ENCODE measurements at regions not wholly inside any gene's neighbourhood (a gene's known extent, or its start where the extent isn't known, plus 50 kb on each side); places are given as distances from the start of the nearest gene placed in this dataset.

DNA sequence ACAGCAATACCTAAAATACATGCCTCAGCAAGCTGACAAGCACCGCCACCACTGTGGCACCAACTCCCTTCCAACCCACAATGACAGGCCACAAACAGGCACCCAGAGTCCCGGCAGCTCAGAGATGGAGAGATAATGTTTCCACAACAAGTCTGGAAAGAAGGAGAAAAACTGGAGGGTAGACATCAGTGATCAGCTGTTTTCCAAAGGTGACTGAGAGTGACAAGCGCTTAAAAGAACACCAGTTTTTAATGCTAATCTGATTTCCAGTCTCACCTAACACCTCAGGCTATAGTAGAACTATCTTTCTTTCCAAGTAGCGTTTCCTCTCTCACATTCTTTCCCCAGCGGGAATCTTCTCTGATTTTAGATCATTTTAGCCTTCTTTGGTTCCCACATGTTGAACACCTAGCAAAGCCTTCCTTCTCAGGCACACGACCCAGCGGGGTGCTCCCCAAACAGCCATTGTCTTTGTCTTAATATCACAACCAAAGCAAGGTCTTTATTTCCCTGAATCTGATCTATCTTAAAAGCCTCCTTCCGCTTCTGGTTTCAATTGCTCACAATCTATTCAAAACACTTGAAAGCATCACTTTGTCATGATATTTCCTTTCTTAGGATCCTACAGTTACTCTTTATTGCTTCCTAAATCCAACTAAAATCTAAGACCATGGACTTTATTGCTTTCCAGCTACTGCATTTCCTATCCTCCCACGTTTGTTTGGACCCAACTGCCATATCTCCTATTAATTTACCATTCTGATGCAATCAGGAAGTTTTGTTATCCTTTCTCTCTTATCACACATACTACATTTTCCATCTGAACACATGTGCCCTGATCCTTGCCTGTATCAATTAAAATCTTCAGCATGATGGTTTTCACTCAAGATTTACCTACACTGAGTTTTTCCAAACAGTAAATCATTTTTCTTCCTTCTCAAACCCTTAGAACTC lies 282.7 kb downstream of the ADGB start:
- no peak for TF ChIP-seq EZH2 (IDR thresholded peaks at IDR 0.05; ENCODE audit: low read depth)
- TF ChIP-seq, protein P1, sequence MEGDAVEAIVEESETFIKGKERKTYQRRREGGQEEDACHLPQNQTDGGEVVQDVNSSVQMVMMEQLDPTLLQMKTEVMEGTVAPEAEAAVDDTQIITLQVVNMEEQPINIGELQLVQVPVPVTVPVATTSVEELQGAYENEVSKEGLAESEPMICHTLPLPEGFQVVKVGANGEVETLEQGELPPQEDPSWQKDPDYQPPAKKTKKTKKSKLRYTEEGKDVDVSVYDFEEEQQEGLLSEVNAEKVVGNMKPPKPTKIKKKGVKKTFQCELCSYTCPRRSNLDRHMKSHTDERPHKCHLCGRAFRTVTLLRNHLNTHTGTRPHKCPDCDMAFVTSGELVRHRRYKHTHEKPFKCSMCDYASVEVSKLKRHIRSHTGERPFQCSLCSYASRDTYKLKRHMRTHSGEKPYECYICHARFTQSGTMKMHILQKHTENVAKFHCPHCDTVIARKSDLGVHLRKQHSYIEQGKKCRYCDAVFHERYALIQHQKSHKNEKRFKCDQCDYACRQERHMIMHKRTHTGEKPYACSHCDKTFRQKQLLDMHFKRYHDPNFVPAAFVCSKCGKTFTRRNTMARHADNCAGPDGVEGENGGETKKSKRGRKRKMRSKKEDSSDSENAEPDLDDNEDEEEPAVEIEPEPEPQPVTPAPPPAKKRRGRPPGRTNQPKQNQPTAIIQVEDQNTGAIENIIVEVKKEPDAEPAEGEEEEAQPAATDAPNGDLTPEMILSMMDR (conservative IDR thresholded peaks at IDR 0.05), result no peak
- H4K20me1 ChIP-seq (ENCODE audit: insufficient read depth), result no peaks in the 10 kb centered on the region
- ChIA-PET CTCF (no interaction called here), POLR2A (ENCODE audit: unreplicated experiment) (no interaction called here)
- H3K79me2 ChIP-seq (ENCODE audit: low read depth), result no peaks in the 10 kb centered on the region
- intact Hi-C loops (cut with micrococcal nuclease; ENCODE audit: unreplicated experiment), result no loop called here
- BruUV-seq (replicated peaks), result no TSS peak
- H3K27me3 ChIP-seq (ENCODE audit: insufficient read depth, low read depth), result no peaks in the 10 kb centered on the region
- H3F3A ChIP-seq (ENCODE audit: insufficient read depth, low read depth), result no peaks in the 10 kb centered on the region
- no peaks in the 10 kb centered on the region for H3K36me3 ChIP-seq (ENCODE audit: low read depth)
- H3K9me2 ChIP-seq (ENCODE audit: insufficient read depth), result no peaks in the 10 kb centered on the region; the same call in 1 of the 2 replicates
- H3K9me3 ChIP-seq (ENCODE audit: insufficient read depth, low read depth), result peaks cover 4% of the 10 kb centered on the region; the same call in 1 of the 2 replicates
- H2AFZ ChIP-seq, result no peak overlapping the region; the same call in 1 of the 2 replicates
- peaks cover 21% of the 10 kb centered on the region for H3K4me1 ChIP-seq (replicated peaks; ENCODE audit: insufficient read depth)
- no peak overlapping the region for H3K4me2 ChIP-seq
- H3K27ac ChIP-seq, result no peak overlapping the region
- H3K4me3 ChIP-seq, result no peak overlapping the region
- DNase-seq, result no peak

DNA sequence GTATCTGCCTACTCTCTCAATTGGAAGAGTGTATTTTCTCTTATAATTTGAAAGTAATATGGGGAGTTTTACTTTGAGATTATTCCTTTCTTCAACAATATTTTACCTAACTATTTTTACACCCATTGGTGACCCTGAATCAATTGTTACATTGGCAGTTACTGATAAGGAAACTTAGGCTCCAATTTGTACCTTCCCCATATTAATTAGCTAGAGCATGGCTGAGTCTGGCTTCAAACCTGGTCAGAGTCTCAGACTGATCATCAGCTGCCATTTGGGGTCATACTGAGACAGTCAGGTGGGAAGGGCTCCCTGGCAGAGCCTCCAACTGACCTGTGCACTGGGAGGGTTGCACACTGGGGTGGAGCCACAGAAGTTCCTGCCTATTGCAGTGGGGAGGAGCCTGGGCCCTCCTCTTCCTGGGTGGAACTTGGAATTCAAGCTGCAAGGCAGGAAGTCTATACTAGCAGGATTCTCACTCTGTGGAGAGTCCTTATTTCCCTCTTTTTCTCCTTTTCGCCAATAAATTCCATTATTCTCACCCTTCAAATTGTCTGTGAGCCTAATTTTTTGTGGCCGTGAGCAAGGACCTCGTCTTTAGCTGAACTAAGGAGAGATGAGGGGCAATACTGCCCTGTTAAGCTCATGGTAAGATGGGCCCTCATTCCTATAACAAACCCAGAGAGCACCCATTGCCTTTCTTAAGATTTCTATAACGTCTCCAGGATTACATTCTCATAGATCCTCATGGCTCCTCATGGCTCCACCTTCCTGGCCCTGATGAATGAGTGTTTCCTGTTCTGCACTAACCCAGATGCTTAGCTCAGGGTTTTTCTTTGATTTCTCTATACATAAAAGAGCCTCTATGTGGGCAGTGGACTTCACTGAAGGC lies 285.1 kb downstream of the ADGB start:
- ChIA-PET CTCF (no interaction called here), POLR2A (ENCODE audit: unreplicated experiment) (no interaction called here)
- TF ChIP-seq, protein P1 (conservative IDR thresholded peaks at IDR 0.05), result no peak
- TF ChIP-seq EZH2 (IDR thresholded peaks at IDR 0.05; ENCODE audit: low read depth), result no peak
- H3K27me3 ChIP-seq (ENCODE audit: insufficient read depth, low read depth), result no peaks in the 10 kb centered on the region
- H3K4me2 ChIP-seq, result no peak overlapping the region
- no peaks in the 10 kb centered on the region for H3F3A ChIP-seq (ENCODE audit: insufficient read depth, low read depth)
- no peak for DNase-seq
- peaks cover 5% of the 10 kb centered on the region for H3K4me1 ChIP-seq (replicated peaks; ENCODE audit: insufficient read depth)
- BruUV-seq (replicated peaks), result no TSS peak
- H3K36me3 ChIP-seq (ENCODE audit: low read depth), result no peaks in the 10 kb centered on the region
- H4K20me1 ChIP-seq (ENCODE audit: insufficient read depth), result no peaks in the 10 kb centered on the region
- H3K27ac ChIP-seq, result no peak overlapping the region
- no peak overlapping the region for H2AFZ ChIP-seq
- no peaks in the 10 kb centered on the region; the same call in 1 of the 2 replicates for H3K9me2 ChIP-seq (ENCODE audit: insufficient read depth)
- intact Hi-C loops (cut with micrococcal nuclease; ENCODE audit: unreplicated experiment), result no loop called here
- peaks cover 4% of the 10 kb centered on the region; the same call in 1 of the 2 replicates for H3K9me3 ChIP-seq (ENCODE audit: insufficient read depth, low read depth)
- no peaks in the 10 kb centered on the region for H3K79me2 ChIP-seq (ENCODE audit: low read depth)
- H3K4me3 ChIP-seq, result no peak overlapping the region

DNA sequence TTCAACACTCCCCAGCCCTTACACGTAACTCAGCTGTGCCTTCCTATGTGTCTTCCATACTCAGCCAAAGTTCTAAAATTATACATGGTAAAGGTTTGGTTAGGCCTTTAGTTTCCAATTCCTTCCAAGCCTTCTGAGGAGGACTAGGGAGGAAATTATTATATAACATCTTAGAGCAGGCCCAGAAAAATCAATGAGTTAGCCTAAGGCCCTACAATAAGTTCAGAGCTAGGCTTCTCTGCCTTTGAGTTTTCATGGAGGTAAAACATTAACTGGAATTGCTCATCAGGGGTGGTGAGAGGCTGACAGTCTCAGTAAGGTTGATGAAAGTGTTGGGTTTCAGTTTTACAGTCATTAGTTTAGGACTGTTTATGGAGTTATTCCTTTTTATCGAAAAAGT lies 286.0 kb downstream of the ADGB start:
- H3K36me3 ChIP-seq (ENCODE audit: low read depth), result no peaks in the 10 kb centered on the region
- no peak for DNase-seq
- no peaks in the 10 kb centered on the region for H4K20me1 ChIP-seq (ENCODE audit: insufficient read depth)
- H3K4me1 ChIP-seq (replicated peaks; ENCODE audit: insufficient read depth), result no peaks in the 10 kb centered on the region
- no peak overlapping the region for H2AFZ ChIP-seq
- POLR2A ChIA-PET (ENCODE audit: unreplicated experiment), result no interaction called here
- intact Hi-C loops (cut with micrococcal nuclease; ENCODE audit: unreplicated experiment), result no loop called here
- no peak overlapping the region for H3K4me2 ChIP-seq
- no peak overlapping the region for H3K4me3 ChIP-seq
- H3K9me2 ChIP-seq (ENCODE audit: insufficient read depth), result no peaks in the 10 kb centered on the region; the same call in 1 of the 2 replicates
- no TSS peak for BruUV-seq (replicated peaks)
- no peak overlapping the region for H3K27ac ChIP-seq
- H3K27me3 ChIP-seq (ENCODE audit: insufficient read depth, low read depth), result no peaks in the 10 kb centered on the region
- TF ChIP-seq EZH2 (IDR thresholded peaks at IDR 0.05; ENCODE audit: low read depth), result no peak
- TF ChIP-seq, protein P1 (conservative IDR thresholded peaks at IDR 0.05), result no peak
- peaks cover 4% of the 10 kb centered on the region; the same call in 1 of the 2 replicates for H3K9me3 ChIP-seq (ENCODE audit: insufficient read depth, low read depth)
- H3F3A ChIP-seq (ENCODE audit: insufficient read depth, low read depth), result no peaks in the 10 kb centered on the region
- H3K79me2 ChIP-seq (ENCODE audit: low read depth), result no peaks in the 10 kb centered on the region
- CTCF ChIA-PET, result no interaction called here
